Thyroid gland (tissue), 4 donors: ENCODE measurements at regions not wholly inside any gene's neighbourhood (a gene's known extent, or its start where the extent isn't known, plus 50 kb on each side); places are given as distances from the start of the nearest gene placed in this dataset.

ENCODE experiments used
- DNase-seq, 2 donors: peaks; one replicate each; pipeline ENCODE4 v3.0.0-alpha.2; 2019
- H3K27ac ChIP-seq, 3 donors: fragments of 200-600 bp; sonication (generic); 1 replicate in 2 of 3; 2 replicates in 1 of 3; pipeline ENCODE4 v1.5.1; 2016 to 2019; ENCODE audit warnings: mild to moderate bottlenecking in 1 of 3, moderate library complexity in 1 of 3
- H3K27me3 ChIP-seq: fragments of 200-600 bp; sonication (generic); one replicate; pipeline ENCODE4 v1.5.1; 2019
- H3K36me3 ChIP-seq, 2 donors: fragments of 200-600 bp; sonication (generic); one replicate each; pipeline ENCODE4 v1.5.1; 2016 to 2019
- H3K4me1 ChIP-seq, 2 donors: fragments of 200-600 bp; sonication (generic); one replicate each; pipeline ENCODE4 v1.5.1; 2017 to 2019
- H3K4me3 ChIP-seq, 3 donors: fragments of 200-600 bp; sonication (generic); replicated peaks in 1 of 3; 1 replicate in 2 of 3; 2 replicates in 1 of 3; pipeline ENCODE4 v1.5.1; 2016; ENCODE audit warnings: mild to moderate bottlenecking in 1 of 3
- H3K9me3 ChIP-seq: fragments of 200-600 bp; sonication (generic); one replicate; pipeline ENCODE4 v1.5.1; 2017
- POLR2A ChIP-seq, 2 donors: fragments of 450-650 bp; IDR thresholded peaks; one replicate each; pipeline ENCODE4 v1.6.1; 2017; ENCODE audit warnings: antibody characterized with exemption in 2 of 2, mild to moderate bottlenecking in 2 of 2, moderate library complexity in 1 of 2
- WGBS, 2 donors: methylation state at CpG; one replicate each; pipeline ENCODE4 v1.1.5; 2017; 5-methylcytosine and 5-hydroxymethylcytosine counted together
- intact Hi-C: fragments of 100-400 bp; cut with DNase I; formaldehyde crosslinking; loops from one replicate; pipeline ENCODE4 v1.15.1; 2023
- TF ChIP-seq, protein P1 (sequence below), 6 experiments: fragments of 200-600 bp in 3 of 6; fragments of 450-650 bp in 3 of 6; sonication (generic) in 3 of 6; IDR thresholded peaks; one replicate each; pipeline ENCODE4 v1.5.1; 2016 to 2019; ENCODE audit warnings: antibody characterized with exemption in 6 of 6, mild to moderate bottlenecking in 2 of 6, inconsistent platforms in 1 of 6, moderate library complexity in 1 of 6

DNA sequence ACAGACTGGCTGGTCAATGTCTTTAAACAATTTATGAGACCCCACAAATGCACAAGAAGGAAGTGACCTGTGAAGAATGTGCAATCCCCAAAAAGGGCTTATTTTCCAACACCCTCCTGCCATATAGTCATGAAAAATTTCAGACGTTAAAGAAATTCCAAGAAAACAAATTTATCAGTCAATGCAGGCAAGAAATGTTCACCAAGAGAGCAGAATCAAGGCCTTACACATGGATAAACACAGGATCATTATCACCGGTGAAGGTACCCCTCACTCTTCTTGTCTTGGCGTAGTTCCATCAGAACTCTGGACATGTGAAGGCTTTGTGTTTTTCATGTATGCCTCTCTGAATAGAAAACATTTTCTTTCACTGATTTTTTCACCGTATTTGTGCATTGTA lies 186.7 kb upstream of the GALNTL6 start:
- TF ChIP-seq POLR2A (IDR thresholded peaks at IDR 0.05), result no peak
- TF ChIP-seq, protein P1, sequence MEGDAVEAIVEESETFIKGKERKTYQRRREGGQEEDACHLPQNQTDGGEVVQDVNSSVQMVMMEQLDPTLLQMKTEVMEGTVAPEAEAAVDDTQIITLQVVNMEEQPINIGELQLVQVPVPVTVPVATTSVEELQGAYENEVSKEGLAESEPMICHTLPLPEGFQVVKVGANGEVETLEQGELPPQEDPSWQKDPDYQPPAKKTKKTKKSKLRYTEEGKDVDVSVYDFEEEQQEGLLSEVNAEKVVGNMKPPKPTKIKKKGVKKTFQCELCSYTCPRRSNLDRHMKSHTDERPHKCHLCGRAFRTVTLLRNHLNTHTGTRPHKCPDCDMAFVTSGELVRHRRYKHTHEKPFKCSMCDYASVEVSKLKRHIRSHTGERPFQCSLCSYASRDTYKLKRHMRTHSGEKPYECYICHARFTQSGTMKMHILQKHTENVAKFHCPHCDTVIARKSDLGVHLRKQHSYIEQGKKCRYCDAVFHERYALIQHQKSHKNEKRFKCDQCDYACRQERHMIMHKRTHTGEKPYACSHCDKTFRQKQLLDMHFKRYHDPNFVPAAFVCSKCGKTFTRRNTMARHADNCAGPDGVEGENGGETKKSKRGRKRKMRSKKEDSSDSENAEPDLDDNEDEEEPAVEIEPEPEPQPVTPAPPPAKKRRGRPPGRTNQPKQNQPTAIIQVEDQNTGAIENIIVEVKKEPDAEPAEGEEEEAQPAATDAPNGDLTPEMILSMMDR (IDR thresholded peaks at IDR 0.05), result no peak
- WGBS, 2 donors, result 89% methylated on average over 4 of the region's 4 CpGs
- Histone ChIP-seq H3K27ac (no peak overlapping the region), H3K9me3 (no peaks in the 10 kb centered on the region), H3K4me3 (no peak overlapping the region), H3K36me3 (no peaks in the 10 kb centered on the region), H3K4me1 (no peaks in the 10 kb centered on the region), H3K27me3 (no peaks in the 10 kb centered on the region)
- no peak for DNase-seq
- intact Hi-C loops, result no loop called here

DNA sequence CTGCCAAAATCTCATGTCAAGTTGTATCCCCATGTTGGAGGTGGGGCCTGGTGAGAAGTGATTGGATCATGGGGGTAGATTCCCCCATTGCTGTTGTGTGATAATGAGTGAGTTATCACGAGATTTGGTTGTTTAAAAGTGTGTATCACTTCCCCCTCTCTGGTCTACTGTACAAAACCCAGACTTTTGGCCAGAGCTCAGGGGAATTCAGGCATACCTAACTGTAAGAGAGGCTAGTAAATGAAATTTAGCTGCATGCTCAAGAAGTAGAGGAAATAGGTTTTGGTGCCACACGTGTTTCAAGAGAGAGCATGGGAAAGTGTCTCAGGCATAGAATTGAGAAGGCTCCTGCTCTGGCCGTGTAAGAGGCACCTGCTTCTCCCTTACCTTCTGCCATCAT lies 190.5 kb upstream of the GALNTL6 start:
- no peak for DNase-seq
- WGBS, 2 donors, result 72 to 77% methylated on average over 3 of the region's 3 CpGs
- Histone ChIP-seq H3K9me3 (no peaks in the 10 kb centered on the region), H3K36me3 (no peaks in the 10 kb centered on the region), H3K4me3 (no peak overlapping the region), H3K27ac (no peak overlapping the region), H3K4me1 (no peaks in the 10 kb centered on the region), H3K27me3 (no peaks in the 10 kb centered on the region)
- TF ChIP-seq, protein P1 (IDR thresholded peaks at IDR 0.05), result no peak
- TF ChIP-seq POLR2A (IDR thresholded peaks at IDR 0.05), result no peak
- intact Hi-C loops, result no loop called here

DNA sequence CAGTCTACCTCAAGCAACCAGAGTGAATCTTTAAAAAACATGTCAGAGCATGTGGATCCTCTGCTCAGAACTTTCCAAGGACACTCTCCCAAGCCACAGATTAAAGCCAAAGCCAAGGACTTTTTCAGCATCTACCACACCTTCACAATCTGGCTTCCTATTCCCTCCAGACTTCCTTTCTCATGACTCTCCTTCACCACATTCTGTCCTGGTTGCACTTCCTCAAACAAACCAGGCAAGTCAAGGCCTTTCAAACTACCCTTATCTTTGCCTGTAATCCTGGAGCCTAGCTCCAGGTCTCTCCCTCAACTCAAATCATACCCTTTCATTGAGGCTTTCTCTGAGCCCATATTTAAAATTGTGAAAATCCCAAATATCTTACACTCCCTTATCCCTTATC lies 191.6 kb upstream of the GALNTL6 start:
- TF ChIP-seq, protein P1 (IDR thresholded peaks at IDR 0.05), result no peak
- TF ChIP-seq POLR2A (IDR thresholded peaks at IDR 0.05), result no peak
- Histone ChIP-seq H3K9me3 (no peaks in the 10 kb centered on the region), H3K27me3 (no peaks in the 10 kb centered on the region), H3K27ac (no peak overlapping the region), H3K36me3 (no peaks in the 10 kb centered on the region), H3K4me3 (no peak overlapping the region), H3K4me1 (no peaks in the 10 kb centered on the region)
- no peak for DNase-seq
- intact Hi-C loops, result no loop called here

DNA sequence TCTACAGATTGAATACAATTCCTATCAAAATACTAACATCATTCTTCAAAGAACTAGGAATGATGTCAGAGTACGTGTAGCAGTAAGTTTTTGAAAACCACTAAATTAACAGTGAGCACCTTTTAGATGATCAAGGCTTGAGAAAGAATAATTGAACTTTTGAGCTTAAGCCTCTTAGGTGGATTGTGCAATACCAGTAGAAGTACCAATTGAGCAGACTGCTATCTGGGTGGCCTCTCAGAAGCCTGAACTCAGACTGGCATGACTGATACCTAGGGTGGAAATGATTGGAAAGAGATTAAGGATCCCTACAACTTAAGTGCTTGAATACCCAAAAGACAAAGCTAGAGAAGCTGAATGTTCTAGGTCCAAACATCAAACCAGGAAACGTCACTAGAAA lies 200.3 kb upstream of the GALNTL6 start:
- H3K4me3 ChIP-seq, result no peak overlapping the region
- no peak overlapping the region for H3K27ac ChIP-seq
- DNase-seq, result no peak
- TF ChIP-seq, protein P1 (IDR thresholded peaks at IDR 0.05), result no peak
- TF ChIP-seq POLR2A (IDR thresholded peaks at IDR 0.05), result no peak
- 31 to 48% methylated on average over 2 of the region's 2 CpGs for WGBS, 2 donors
- H3K36me3 ChIP-seq, result no peaks in the 10 kb centered on the region
- intact Hi-C loops, result no loop called here
- H3K4me1 ChIP-seq, result no peaks in the 10 kb centered on the region
- H3K27me3 ChIP-seq, result no peaks in the 10 kb centered on the region
- no peaks in the 10 kb centered on the region for H3K9me3 ChIP-seq

DNA sequence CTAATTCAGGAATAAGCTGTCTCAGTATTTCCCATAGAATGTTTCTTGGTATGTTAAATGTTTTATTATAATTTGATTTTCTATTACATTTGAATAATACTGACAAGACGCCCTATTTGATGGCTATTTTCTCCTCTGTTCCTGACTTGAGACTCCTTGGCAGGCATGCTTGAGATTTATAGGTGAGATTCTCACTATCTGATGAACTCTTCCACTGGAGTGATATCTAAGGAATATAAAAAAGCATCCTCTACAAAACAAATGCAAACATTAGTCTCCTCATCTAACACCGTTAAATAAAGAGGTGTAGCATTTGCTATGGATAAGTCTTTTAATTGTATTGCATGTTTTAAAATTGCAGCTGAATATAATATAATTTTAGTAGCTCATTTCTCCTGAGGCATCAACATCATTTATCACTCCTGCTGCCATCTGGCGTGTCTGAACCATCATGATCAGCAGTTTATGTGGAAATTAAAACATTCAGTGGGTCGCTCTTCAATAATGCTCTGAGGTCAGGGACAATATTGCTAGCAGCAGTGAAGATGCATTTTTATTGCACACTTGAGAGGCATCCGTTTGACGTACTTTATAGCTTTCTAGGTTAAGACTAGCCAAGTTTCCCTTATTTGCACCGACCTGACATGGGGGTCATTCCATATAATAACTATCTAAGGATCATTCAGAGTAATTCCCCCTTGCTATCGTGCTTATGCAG lies 210.4 kb upstream of the GALNTL6 start:
- DNase-seq, result no peak
- Histone ChIP-seq H3K4me3 (no peak overlapping the region), H3K27ac (no peak overlapping the region), H3K4me1 (no peaks in the 10 kb centered on the region), H3K27me3 (no peaks in the 10 kb centered on the region), H3K36me3 (no peaks in the 10 kb centered on the region), H3K9me3 (no peaks in the 10 kb centered on the region)
- intact Hi-C loops, result no loop called here
- TF ChIP-seq, protein P1 (IDR thresholded peaks at IDR 0.05), result no peak
- TF ChIP-seq POLR2A (IDR thresholded peaks at IDR 0.05), result no peak
- 72 to 80% methylated on average over 8 of the region's 8 CpGs for WGBS, 2 donors
